ENCODE measurements at regions not wholly inside any gene's neighbourhood (a gene's known extent, or its start where the extent isn't known, plus 50 kb on each side); places are given as distances from the start of the nearest gene placed in this dataset.

DNA sequence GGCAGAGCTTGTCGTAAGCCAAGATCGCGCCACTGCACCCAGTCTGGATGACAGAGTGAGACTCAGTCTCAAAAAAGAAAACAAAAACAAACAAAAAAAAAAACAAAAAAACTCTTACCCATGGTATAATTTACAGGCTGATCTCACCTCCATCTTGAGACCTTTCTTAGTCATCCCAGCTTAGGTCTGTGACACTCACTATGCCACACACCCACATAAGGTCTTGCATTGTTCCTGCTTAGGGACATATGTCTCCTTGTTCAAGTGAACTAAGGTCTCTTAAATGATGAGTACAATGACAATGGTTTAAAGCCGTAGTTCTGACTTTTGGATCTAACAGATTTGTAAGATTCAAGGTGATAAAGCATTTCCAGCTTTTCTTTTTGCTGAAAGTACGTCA lies 360.2 kb upstream of the ARHGEF26 start (continued):
- TF ChIP-seq, protein P1, sequence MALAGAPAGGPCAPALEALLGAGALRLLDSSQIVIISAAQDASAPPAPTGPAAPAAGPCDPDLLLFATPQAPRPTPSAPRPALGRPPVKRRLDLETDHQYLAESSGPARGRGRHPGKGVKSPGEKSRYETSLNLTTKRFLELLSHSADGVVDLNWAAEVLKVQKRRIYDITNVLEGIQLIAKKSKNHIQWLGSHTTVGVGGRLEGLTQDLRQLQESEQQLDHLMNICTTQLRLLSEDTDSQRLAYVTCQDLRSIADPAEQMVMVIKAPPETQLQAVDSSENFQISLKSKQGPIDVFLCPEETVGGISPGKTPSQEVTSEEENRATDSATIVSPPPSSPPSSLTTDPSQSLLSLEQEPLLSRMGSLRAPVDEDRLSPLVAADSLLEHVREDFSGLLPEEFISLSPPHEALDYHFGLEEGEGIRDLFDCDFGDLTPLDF (CRISPR knock-in tag; IDR thresholded peaks at IDR 0.05), result no peak
- no peak for TF ChIP-seq ZNF425 (CRISPR knock-in tag; conservative IDR thresholded peaks at IDR 0.05)

GRCh38 chr3:153762411-153763235 lies 358.6 kb upstream of the ARHGEF26 start:
- no peak for ATAC-seq
- H3K27me3 Mint-ChIP-seq (ENCODE audit: low read depth), result no peaks in the 10 kb centered on the region
- CTCF ChIA-PET, result no interaction called here
- H3K36me3 Mint-ChIP-seq, result no peaks in the 10 kb centered on the region
- H3K4me3 Mint-ChIP-seq, result no peak overlapping the region
- TF ChIP-seq, protein P2, sequence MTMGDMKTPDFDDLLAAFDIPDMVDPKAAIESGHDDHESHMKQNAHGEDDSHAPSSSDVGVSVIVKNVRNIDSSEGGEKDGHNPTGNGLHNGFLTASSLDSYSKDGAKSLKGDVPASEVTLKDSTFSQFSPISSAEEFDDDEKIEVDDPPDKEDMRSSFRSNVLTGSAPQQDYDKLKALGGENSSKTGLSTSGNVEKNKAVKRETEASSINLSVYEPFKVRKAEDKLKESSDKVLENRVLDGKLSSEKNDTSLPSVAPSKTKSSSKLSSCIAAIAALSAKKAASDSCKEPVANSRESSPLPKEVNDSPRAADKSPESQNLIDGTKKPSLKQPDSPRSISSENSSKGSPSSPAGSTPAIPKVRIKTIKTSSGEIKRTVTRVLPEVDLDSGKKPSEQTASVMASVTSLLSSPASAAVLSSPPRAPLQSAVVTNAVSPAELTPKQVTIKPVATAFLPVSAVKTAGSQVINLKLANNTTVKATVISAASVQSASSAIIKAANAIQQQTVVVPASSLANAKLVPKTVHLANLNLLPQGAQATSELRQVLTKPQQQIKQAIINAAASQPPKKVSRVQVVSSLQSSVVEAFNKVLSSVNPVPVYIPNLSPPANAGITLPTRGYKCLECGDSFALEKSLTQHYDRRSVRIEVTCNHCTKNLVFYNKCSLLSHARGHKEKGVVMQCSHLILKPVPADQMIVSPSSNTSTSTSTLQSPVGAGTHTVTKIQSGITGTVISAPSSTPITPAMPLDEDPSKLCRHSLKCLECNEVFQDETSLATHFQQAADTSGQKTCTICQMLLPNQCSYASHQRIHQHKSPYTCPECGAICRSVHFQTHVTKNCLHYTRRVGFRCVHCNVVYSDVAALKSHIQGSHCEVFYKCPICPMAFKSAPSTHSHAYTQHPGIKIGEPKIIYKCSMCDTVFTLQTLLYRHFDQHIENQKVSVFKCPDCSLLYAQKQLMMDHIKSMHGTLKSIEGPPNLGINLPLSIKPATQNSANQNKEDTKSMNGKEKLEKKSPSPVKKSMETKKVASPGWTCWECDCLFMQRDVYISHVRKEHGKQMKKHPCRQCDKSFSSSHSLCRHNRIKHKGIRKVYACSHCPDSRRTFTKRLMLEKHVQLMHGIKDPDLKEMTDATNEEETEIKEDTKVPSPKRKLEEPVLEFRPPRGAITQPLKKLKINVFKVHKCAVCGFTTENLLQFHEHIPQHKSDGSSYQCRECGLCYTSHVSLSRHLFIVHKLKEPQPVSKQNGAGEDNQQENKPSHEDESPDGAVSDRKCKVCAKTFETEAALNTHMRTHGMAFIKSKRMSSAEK (CRISPR knock-in tag; IDR thresholded peaks at IDR 0.05; ENCODE audit: borderline replicate concordance), result no peak
- no peak for TF ChIP-seq ATF1 (CRISPR knock-in tag; IDR thresholded peaks at IDR 0.05)
- no peak for TF ChIP-seq HMGA2 (CRISPR knock-in tag; IDR thresholded peaks at IDR 0.05)
- TF ChIP-seq SMAD4 (CRISPR knock-in tag; IDR thresholded peaks at IDR 0.05), result no peak
- no peak for TF ChIP-seq NFATC4 (CRISPR knock-in tag; IDR thresholded peaks at IDR 0.05)
- no peak for TF ChIP-seq ZNF423 (CRISPR knock-in tag; IDR thresholded peaks at IDR 0.05)
- TF ChIP-seq, protein P3, sequence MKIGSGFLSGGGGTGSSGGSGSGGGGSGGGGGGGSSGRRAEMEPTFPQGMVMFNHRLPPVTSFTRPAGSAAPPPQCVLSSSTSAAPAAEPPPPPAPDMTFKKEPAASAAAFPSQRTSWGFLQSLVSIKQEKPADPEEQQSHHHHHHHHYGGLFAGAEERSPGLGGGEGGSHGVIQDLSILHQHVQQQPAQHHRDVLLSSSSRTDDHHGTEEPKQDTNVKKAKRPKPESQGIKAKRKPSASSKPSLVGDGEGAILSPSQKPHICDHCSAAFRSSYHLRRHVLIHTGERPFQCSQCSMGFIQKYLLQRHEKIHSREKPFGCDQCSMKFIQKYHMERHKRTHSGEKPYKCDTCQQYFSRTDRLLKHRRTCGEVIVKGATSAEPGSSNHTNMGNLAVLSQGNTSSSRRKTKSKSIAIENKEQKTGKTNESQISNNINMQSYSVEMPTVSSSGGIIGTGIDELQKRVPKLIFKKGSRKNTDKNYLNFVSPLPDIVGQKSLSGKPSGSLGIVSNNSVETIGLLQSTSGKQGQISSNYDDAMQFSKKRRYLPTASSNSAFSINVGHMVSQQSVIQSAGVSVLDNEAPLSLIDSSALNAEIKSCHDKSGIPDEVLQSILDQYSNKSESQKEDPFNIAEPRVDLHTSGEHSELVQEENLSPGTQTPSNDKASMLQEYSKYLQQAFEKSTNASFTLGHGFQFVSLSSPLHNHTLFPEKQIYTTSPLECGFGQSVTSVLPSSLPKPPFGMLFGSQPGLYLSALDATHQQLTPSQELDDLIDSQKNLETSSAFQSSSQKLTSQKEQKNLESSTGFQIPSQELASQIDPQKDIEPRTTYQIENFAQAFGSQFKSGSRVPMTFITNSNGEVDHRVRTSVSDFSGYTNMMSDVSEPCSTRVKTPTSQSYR (CRISPR knock-in tag; IDR thresholded peaks at IDR 0.05), result no peak
- H3K4me1 Mint-ChIP-seq, result no peaks in the 10 kb centered on the region
- no peak for DNase-seq (ENCODE audit: low spot score)
- POLR2A ChIA-PET, result no interaction called here
- H3K9me3 Mint-ChIP-seq, result peaks cover 9% of the 10 kb centered on the region
- no peak overlapping the region for H3K27ac Mint-ChIP-seq

DNA sequence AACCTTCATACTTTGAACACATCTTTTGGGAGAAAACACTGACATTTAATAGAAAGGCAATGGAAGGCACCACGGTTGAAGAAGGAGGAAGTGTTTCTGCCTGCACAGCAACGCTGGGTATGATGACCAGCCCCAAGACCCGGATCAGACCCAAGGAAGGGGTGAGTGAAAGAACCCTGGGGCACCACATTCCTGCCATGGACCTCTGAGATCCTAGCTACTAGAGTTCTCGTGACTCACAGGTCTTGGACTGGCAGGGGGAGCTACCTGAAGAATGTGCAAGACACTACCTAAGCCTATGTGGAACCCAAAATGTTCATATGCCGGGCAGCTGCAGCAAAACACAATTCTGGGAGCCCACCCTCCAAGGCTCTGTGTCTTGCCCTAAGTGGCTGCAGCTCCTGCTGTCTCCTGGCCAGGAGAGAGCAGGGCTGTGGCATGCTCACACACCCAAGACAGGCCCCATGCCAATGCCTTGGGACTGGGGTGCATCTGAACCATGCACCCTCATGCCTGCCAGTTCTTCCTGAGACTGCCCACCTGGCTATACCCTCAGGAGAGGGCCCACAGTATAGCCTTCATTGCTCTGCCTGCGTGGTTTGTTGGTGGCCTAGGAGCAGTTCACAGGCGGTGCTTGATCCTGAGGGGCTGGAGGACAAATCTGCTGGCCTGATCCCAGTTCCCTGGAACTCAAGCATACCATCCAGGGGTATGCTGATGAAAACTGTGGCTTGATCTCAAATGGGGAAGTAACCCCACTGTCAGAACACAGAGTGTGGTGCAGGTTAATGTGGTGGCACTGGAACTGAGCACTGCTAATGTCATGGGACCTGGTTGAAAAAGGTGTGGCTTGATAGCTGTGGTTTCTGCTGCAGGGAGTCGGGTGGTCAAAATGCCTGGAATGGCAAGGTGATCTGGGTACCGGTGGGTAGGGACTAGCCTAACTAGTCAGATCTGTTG lies 353.3 kb upstream of the ARHGEF26 start:
- Mint-ChIP-seq H3K27me3 (ENCODE audit: low read depth) (no peaks in the 10 kb centered on the region), H3K4me3 (no peak overlapping the region), H3K9me3 (peaks cover 9% of the 10 kb centered on the region), H3K36me3 (no peaks in the 10 kb centered on the region), H3K27ac (no peak overlapping the region), H3K4me1 (no peaks in the 10 kb centered on the region; the same call in 1 of the 2 replicates)
- DNase-seq (ENCODE audit: low spot score), result no peak
- no peak; the same call in 1 of the 2 replicates for ATAC-seq
- ChIA-PET POLR2A (no interaction called here), CTCF (interaction anchor here (0.7 to 1.5 kb wide), 7 partner anchors 15 to 477 kb away, joined by 3 to 5 read pairs (median 3); no protein-coding TSS in a partner anchor)
- TF ChIP-seq STAT6 (CRISPR knock-in tag; conservative IDR thresholded peaks at IDR 0.05; ENCODE audit: low read depth) (no peak), ATF6 (CRISPR knock-in tag; IDR thresholded peaks at IDR 0.05) (no peak), ZNF671 (CRISPR knock-in tag; IDR thresholded peaks at IDR 0.05) (no peak), TCF7 (CRISPR knock-in tag; IDR thresholded peaks at IDR 0.05; ENCODE audit: low read depth) (no peak), JUN (CRISPR knock-in tag; IDR thresholded peaks at IDR 0.05) (no peak)

Measured in WTC11 (cell line).